Lower lobe of right lung (tissue), 2 donors: ENCODE measurements at regions not wholly inside any gene's neighbourhood (a gene's known extent, or its start where the extent isn't known, plus 50 kb on each side); places are given as distances from the start of the nearest gene placed in this dataset.

Experiments
- ATAC-seq, 2 donors: fragments of 200-7000 bp; cut with Tn5 transposase; one replicate each; pipeline ENCODE4 v1.9.1; 2020 to 2022; ENCODE audit warnings: mild to moderate bottlenecking in 2 of 2, moderate library complexity in 2 of 2
- DNase-seq: peaks from one replicate; pipeline ENCODE4 v3.0.0-alpha.2; 2020
- H3K27ac ChIP-seq: fragments of 200-600 bp; one replicate; pipeline ENCODE4 v1.8.0; 2022
- H3K27me3 ChIP-seq: fragments of 200-600 bp; one replicate; pipeline ENCODE4 v1.8.0; 2022; ENCODE audit warnings: low read depth
- H3K36me3 ChIP-seq: fragments of 200-600 bp; one replicate; pipeline ENCODE4 v1.8.0; 2022; ENCODE audit warnings: mild to moderate bottlenecking
- H3K4me1 ChIP-seq: fragments of 200-600 bp; one replicate; pipeline ENCODE4 v1.8.0; 2022
- H3K4me3 ChIP-seq: fragments of 200-600 bp; one replicate; pipeline ENCODE4 v1.8.0; 2022; ENCODE audit warnings: mild to moderate bottlenecking
- H3K9me3 ChIP-seq: fragments of 200-600 bp; one replicate; pipeline ENCODE4 v1.8.0; 2022
- intact Hi-C: fragments of 100-400 bp; cut with DNase I; formaldehyde crosslinking; loops from one replicate; pipeline ENCODE4 v1.11.0; 2022
- TF ChIP-seq, protein P1 (sequence below): fragments of 200-600 bp; IDR thresholded peaks from one replicate; pipeline ENCODE4 v1.8.0; 2022; ENCODE audit warnings: antibody characterized with exemption, mild to moderate bottlenecking
- donor health status: DM: no; HTN: yes; CAD: no; lungs with severe emphysema.

- no peak for DNase-seq
- H3K27ac ChIP-seq = no peak overlapping the region
- no peak overlapping the region for H3K4me3 ChIP-seq
- H3K9me3 ChIP-seq = no peaks in the 10 kb centered on the region
- TF ChIP-seq, protein P1, sequence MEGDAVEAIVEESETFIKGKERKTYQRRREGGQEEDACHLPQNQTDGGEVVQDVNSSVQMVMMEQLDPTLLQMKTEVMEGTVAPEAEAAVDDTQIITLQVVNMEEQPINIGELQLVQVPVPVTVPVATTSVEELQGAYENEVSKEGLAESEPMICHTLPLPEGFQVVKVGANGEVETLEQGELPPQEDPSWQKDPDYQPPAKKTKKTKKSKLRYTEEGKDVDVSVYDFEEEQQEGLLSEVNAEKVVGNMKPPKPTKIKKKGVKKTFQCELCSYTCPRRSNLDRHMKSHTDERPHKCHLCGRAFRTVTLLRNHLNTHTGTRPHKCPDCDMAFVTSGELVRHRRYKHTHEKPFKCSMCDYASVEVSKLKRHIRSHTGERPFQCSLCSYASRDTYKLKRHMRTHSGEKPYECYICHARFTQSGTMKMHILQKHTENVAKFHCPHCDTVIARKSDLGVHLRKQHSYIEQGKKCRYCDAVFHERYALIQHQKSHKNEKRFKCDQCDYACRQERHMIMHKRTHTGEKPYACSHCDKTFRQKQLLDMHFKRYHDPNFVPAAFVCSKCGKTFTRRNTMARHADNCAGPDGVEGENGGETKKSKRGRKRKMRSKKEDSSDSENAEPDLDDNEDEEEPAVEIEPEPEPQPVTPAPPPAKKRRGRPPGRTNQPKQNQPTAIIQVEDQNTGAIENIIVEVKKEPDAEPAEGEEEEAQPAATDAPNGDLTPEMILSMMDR = no peak
- intact Hi-C loops = no loop called here
- no peaks in the 10 kb centered on the region for H3K36me3 ChIP-seq
- peaks cover 18% of the 10 kb centered on the region for H3K4me1 ChIP-seq
- ATAC-seq = no peak
- H3K27me3 ChIP-seq = no peaks in the 10 kb centered on the region
Observed at GRCh38 chr21:43320526-43320925, 106.4 kb downstream of the SIK1 start.

DNA sequence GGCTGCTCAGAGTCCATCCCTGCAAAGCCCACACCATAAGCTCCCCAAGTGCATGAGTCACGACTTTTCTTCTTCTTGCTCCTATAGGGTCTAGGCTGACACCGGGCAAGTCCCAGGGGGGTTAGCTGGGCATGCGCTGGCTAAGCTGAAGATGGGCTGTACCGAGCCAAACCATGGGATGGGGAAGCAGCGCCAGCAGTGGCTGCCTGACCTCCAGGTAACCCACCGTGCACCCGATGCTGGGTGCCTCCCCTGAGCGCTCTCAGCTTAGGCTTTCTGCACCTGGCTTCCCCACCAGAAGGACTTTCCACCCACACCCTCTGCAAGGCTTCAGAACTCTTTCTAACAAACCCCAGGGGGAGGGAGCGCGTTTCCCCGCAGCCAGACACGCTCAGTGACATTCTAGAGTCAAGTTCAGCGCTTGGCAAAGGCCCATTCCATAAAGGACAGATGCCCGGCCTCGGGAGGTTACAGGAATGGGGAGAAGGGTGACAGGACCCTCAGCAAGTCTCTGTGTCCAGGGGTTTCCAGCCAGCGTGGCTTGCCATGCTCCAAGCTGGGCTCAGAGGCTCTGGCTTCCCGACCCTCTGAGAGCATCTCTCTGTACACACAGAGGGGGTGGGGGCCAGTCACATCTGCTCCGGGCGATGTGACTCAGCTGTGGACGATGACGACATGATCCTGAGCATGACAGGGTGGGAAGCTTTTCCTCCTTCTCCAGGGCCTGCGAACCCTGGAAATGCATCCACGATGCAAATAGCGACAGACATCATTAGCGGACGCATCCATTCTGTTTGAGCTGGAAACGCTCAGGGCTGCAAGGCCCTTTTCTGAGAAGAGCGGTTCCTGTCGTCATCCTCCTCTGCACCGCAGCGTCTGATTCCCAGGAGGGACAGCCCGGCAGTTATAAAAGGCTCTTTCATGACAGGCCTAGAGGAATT lies 107.8 kb downstream of the SIK1 start:
- no peak for DNase-seq
- no peak overlapping the region for H3K4me3 ChIP-seq
- intact Hi-C loops = no loop called here
- H3K36me3 ChIP-seq = no peaks in the 10 kb centered on the region
- TF ChIP-seq, protein P1 = no peak
- no peak overlapping the region for H3K27ac ChIP-seq
- peaks cover 4% of the 10 kb centered on the region for H3K27me3 ChIP-seq
- H3K9me3 ChIP-seq = no peaks in the 10 kb centered on the region
- H3K4me1 ChIP-seq = peaks cover 18% of the 10 kb centered on the region
- ATAC-seq = no peak

DNA sequence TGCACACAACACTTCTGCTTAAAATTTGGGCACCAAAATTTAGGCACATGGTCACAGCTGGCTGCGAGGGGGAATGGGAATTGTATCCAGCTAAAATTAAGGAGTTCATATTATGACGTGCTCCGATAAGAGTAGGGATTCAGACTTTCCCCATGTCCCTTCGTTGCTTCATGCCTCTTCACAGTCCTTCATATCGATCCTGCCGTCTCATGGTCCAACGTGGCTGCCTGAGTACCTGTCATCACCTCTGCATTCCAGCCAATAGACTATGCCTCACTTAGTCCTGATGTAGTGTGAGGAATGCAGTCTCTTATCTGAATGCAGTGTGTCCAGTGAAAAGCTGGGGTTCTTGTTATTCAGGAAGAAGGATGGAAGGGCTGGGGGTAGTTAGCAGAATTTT lies 108.6 kb downstream of the SIK1 start:
- DNase-seq (no peak), ATAC-seq (no peak)
- H3K9me3 ChIP-seq = no peaks in the 10 kb centered on the region
- peaks cover 4% of the 10 kb centered on the region for H3K27me3 ChIP-seq
- peaks cover 12% of the 10 kb centered on the region for H3K4me1 ChIP-seq
- no peak overlapping the region for H3K27ac ChIP-seq
- intact Hi-C loops = no loop called here
- no peak overlapping the region for H3K4me3 ChIP-seq
- TF ChIP-seq, protein P1 = no peak
- H3K36me3 ChIP-seq = no peaks in the 10 kb centered on the region

DNA sequence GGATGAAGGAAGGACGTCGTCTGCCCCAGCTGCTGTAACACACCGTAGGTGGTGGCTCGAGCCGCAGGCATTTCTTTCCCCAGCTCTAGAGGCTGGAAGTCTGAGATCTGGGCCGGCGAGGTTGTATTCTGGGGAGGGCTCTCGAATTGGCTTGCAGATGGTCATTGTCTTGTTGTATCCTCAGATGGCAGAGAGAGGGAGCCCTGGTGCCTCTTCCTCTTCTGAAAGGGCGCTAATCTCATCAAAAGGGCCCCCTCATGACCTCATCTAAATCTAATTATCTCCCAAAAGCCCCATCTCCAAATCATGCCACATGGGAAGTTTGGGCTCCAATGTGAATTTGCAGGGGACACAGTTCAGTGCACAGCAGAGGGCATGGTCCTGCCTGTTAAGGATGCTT lies 109.0 kb downstream of the SIK1 start:
- DNase-seq (no peak), ATAC-seq (no peak)
- TF ChIP-seq, protein P1 = no peak
- H3K9me3 ChIP-seq = no peaks in the 10 kb centered on the region
- no peak overlapping the region for H3K4me3 ChIP-seq
- peaks cover 4% of the 10 kb centered on the region for H3K27me3 ChIP-seq
- no peak overlapping the region for H3K27ac ChIP-seq
- H3K4me1 ChIP-seq = peaks cover 8% of the 10 kb centered on the region
- intact Hi-C loops = no loop called here
- H3K36me3 ChIP-seq = no peaks in the 10 kb centered on the region

DNA sequence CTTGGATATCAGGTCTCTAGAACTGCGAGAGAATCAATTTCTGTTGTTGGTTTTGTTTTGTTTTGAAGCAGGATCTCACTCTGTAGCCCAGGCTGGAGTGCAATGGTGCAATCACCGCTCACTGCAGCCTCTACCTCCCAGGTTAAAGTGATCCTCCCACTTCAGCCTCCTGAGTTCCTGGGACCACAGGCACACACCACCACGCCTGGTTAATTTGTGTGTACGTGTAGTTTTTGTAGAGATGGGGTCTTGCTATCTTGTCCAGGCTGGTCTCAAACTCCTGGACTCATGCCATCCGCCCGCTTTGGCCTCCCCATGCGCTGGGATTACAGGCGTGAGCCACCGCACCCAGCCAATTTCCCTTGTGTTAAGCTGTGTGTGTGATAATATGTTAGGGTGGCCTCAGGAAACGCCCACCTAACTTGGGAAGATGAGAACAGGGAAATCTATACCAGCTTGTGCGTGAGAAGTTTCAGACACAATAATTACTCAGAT lies 109.6 kb downstream of the SIK1 start:
- Histone ChIP-seq H3K27me3 (peaks cover 4% of the 10 kb centered on the region), H3K27ac (no peak overlapping the region), H3K4me1 (peaks cover 6% of the 10 kb centered on the region), H3K36me3 (no peaks in the 10 kb centered on the region), H3K9me3 (no peaks in the 10 kb centered on the region), H3K4me3 (no peak overlapping the region)
- intact Hi-C loops = no loop called here
- DNase-seq (no peak), ATAC-seq (no peak)
- TF ChIP-seq, protein P1 = no peak
